Upper lobe of right lung (tissue), 1 donor: ENCODE measurements at regions not wholly inside any gene's neighbourhood (a gene's known extent, or its start where the extent isn't known, plus 50 kb on each side); places are given as distances from the start of the nearest gene placed in this dataset.

Experiments
- ATAC-seq: fragments of 200-7000 bp; cut with Tn5 transposase; one replicate; pipeline ENCODE4 v1.9.1; 2020; ENCODE audit warnings: mild to moderate bottlenecking, moderate library complexity
- DNase-seq: peaks from one replicate; pipeline ENCODE4 v3.0.0-alpha.2; 2020
- H3K27ac ChIP-seq: fragments of 200-600 bp; one replicate; pipeline ENCODE4 v1.8.0; 2022
- H3K27me3 ChIP-seq: fragments of 200-600 bp; one replicate; pipeline ENCODE4 v1.8.0; 2022; ENCODE audit warnings: mild to moderate bottlenecking
- H3K36me3 ChIP-seq: fragments of 200-600 bp; one replicate; pipeline ENCODE4 v1.8.0; 2022
- H3K4me1 ChIP-seq: fragments of 200-600 bp; one replicate; pipeline ENCODE4 v1.8.0; 2022
- H3K4me3 ChIP-seq: fragments of 200-600 bp; one replicate; pipeline ENCODE4 v1.8.0; 2022; ENCODE audit warnings: mild to moderate bottlenecking
- H3K9me3 ChIP-seq: fragments of 200-600 bp; one replicate; pipeline ENCODE4 v1.8.0; 2022
- CTCF ChIP-seq: fragments of 200-600 bp; IDR thresholded peaks from one replicate; pipeline ENCODE4 v1.8.0; 2022; ENCODE audit warnings: antibody characterized with exemption
- intact Hi-C: fragments of 100-400 bp; cut with DNase I; formaldehyde crosslinking; loops from one replicate; pipeline ENCODE4 v1.11.0; 2022
- donor health status: DM: no; HTN: yes; CAD: no; lungs with severe emphysema.

DNA sequence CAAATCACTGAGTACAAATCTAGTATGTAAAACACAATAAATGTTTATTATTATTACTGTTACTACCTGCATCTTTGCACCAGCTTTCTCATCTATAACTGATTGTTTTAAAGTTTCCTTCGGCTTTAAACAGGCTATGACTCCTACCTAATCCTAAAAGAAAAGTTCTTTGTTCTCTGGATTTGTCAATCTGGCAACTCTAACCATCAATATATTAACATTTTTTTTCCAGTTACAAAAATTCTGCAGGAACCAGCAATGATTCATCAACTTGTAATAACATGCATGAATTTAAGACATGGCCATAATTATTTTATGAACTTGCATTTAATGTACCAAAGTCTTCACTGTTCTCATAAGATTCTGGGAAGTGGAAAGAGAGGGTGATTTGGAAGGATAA, 228.5 kb downstream of the PIK3R1 start:
- DNase-seq (no peak), ATAC-seq (no peak)
- no peak overlapping the region for H3K27ac ChIP-seq
- H3K9me3 ChIP-seq, result no peaks in the 10 kb centered on the region
- no peaks in the 10 kb centered on the region for H3K4me1 ChIP-seq
- H3K36me3 ChIP-seq, result no peaks in the 10 kb centered on the region
- no peaks in the 10 kb centered on the region for H3K27me3 ChIP-seq
- intact Hi-C loops, result no loop called here
- H3K4me3 ChIP-seq, result no peak overlapping the region
- no peak for TF ChIP-seq CTCF

GRCh38 chr5:68444833-68445232, 229.3 kb downstream of the PIK3R1 start:
- intact Hi-C loops, result no loop called here
- no peak for DNase-seq
- no peak for ATAC-seq
- Histone ChIP-seq H3K9me3 (no peaks in the 10 kb centered on the region), H3K36me3 (no peaks in the 10 kb centered on the region), H3K27me3 (no peaks in the 10 kb centered on the region), H3K4me3 (no peak overlapping the region), H3K27ac (no peak overlapping the region), H3K4me1 (no peaks in the 10 kb centered on the region)
- no peak for TF ChIP-seq CTCF

DNA sequence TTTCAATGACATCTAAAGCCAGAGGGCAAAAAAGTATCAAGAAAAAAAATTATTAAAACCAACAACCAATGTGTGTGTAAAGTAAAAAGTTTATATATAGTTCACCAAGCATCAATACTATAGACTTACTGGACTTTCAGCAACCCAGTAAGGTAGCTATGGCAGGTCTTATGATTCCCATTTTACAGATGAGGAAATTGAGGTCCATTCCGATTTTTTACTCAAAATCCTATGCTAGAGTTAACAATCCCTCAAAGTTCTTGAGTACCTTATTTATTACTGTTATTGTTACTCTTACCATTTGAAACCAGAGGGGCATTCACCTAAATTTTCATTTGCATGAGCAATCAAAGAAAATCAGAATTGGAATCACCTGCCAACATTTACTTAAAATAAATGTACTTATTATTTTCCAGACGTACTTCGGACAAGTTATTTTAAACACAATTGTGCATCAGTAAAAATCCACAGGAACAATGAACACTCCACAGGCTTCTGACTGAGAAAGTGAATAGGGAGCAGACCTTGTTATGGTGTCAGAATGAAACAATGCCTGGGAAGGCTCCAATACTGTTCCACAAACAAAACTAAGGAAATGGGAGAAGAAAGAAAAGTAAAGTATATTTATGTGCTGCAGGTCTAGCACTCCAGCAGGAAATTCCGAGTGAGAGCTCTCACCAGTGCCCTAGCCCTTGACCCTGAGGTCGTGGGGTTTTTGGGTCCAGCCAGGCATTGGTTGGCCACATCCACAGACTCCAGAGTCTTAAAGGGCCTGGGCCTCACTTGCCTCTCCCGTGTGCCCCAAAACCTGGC, 229.9 kb downstream of the PIK3R1 start:
- no peak for ATAC-seq
- H3K36me3 ChIP-seq, result no peaks in the 10 kb centered on the region
- H3K27ac ChIP-seq, result no peak overlapping the region
- intact Hi-C loops, result no loop called here
- peaks cover 4% of the 10 kb centered on the region for H3K4me1 ChIP-seq
- H3K27me3 ChIP-seq, result no peaks in the 10 kb centered on the region
- no peak for DNase-seq
- no peaks in the 10 kb centered on the region for H3K9me3 ChIP-seq
- H3K4me3 ChIP-seq, result no peak overlapping the region
- TF ChIP-seq CTCF, result no peak

- Histone ChIP-seq H3K27ac (no peak overlapping the region), H3K9me3 (no peaks in the 10 kb centered on the region), H3K27me3 (no peaks in the 10 kb centered on the region), H3K36me3 (no peaks in the 10 kb centered on the region), H3K4me1 (peaks cover 7% of the 10 kb centered on the region), H3K4me3 (no peak overlapping the region)
- intact Hi-C loops, result no loop called here
- DNase-seq, result no peak
- no peak for TF ChIP-seq CTCF
- no peak for ATAC-seq
These were observed 230.5 kb downstream of the PIK3R1 start for GRCh38 chr5:68446070-68446357.

- H3K4me1 ChIP-seq, result peaks cover 7% of the 10 kb centered on the region
These were observed 230.9 kb downstream of the PIK3R1 start for GRCh38 chr5:68446487-68446894.

More at GRCh38 chr5:68446487-68446894, 230.9 kb downstream of the PIK3R1 start:
- ATAC-seq (no peak), DNase-seq (no peak)
- intact Hi-C loops, result no loop called here
- TF ChIP-seq CTCF, result no peak
- H3K27me3 ChIP-seq, result no peaks in the 10 kb centered on the region
- no peak overlapping the region for H3K4me3 ChIP-seq
- no peaks in the 10 kb centered on the region for H3K9me3 ChIP-seq
- no peaks in the 10 kb centered on the region for H3K36me3 ChIP-seq
- no peak overlapping the region for H3K27ac ChIP-seq
